ENCODE measurements at regions not wholly inside any gene's neighbourhood (a gene's known extent, or its start where the extent isn't known, plus 50 kb on each side); places are given as distances from the start of the nearest gene placed in this dataset.

GRCh38 chr1:243927381-243927780, 77.3 kb upstream of the AKT3 start:
- POLR2A ChIA-PET (ENCODE audit: low non-redundant PET) = no interaction called here
- TF ChIP-seq, protein P1, sequence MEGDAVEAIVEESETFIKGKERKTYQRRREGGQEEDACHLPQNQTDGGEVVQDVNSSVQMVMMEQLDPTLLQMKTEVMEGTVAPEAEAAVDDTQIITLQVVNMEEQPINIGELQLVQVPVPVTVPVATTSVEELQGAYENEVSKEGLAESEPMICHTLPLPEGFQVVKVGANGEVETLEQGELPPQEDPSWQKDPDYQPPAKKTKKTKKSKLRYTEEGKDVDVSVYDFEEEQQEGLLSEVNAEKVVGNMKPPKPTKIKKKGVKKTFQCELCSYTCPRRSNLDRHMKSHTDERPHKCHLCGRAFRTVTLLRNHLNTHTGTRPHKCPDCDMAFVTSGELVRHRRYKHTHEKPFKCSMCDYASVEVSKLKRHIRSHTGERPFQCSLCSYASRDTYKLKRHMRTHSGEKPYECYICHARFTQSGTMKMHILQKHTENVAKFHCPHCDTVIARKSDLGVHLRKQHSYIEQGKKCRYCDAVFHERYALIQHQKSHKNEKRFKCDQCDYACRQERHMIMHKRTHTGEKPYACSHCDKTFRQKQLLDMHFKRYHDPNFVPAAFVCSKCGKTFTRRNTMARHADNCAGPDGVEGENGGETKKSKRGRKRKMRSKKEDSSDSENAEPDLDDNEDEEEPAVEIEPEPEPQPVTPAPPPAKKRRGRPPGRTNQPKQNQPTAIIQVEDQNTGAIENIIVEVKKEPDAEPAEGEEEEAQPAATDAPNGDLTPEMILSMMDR (conservative IDR thresholded peaks at IDR 0.05; ENCODE audit: low read depth) = no peak
- CTCF ChIA-PET = no interaction called here
- no peak for DNase-seq (ENCODE audit: low spot score)
- no peak overlapping the region for H3K27ac ChIP-seq

- TF ChIP-seq, protein P1 (conservative IDR thresholded peaks at IDR 0.05; ENCODE audit: low read depth) = no peak
- DNase-seq (ENCODE audit: low spot score) = peak; percentile 79
- ChIA-PET CTCF (no interaction called here), POLR2A (ENCODE audit: low non-redundant PET) (no interaction called here)
- no peak overlapping the region for H3K27ac ChIP-seq
Measured at GRCh38 chr1:243926803-243927245, 76.8 kb upstream of the AKT3 start.

DNA sequence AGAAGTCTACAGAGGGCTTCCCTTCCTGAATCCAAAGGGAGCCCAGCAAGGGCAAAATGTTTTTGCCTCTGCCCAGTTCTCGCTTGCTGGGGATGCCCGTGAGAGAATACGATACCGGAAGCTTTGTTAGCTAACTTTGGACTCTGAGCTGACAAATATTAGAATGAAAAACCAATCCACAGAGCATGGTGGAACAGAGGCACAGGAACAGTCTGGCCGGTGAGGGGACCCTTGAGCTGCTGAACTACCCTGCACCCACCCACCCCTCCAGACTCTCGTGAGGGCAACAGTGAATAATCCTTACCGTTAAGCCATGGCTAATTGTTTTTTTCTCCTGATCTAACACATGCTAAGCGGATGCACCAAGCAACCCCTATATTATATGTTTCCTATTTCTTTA, 76.3 kb upstream of the AKT3 start:
- ChIA-PET CTCF (no interaction called here), POLR2A (ENCODE audit: low non-redundant PET) (no interaction called here)
- no peak overlapping the region for H3K27ac ChIP-seq
- TF ChIP-seq, protein P1 (conservative IDR thresholded peaks at IDR 0.05; ENCODE audit: low read depth) = no peak
- no peak for DNase-seq (ENCODE audit: low spot score)

DNA sequence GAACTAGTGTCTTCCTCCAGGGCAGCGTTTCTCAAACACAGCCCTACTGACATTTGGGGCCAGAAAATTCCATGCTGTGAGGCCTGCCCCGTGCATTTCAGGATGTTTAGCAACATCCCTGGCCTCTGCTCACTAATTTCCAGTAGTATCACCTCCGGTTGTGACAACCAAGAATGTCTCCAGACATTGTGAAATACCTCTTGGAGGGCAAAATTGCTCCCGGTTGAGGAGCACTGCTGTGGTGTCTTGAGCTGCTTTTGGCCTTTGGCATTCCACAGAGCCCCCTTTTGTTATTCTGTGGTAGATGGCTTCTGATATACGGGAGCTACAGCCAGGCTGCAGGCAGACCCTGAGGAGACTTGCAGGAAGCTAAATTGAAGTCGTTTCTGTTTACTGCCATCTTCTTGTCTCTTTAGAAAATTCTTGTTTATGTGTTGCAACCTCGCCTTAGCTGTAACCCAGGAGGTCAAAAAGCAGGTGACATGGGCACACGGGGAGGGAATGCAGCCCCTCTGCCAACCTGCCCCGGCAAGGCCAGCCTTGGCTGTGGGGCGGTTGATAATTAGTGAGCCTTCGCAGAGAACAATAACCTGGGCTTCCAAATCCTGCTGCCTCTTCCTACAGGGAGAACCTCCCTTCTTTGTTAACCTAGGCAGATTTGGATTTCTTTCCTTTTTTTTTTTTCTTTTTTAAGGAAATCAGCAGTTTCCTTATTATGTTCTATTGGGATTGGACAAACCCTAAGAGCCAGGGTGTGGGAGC, 74.7 kb upstream of the AKT3 start:
- TF ChIP-seq, protein P1 (conservative IDR thresholded peaks at IDR 0.05; ENCODE audit: low read depth) = no peak
- DNase-seq (ENCODE audit: low spot score) = no peak
- POLR2A ChIA-PET (ENCODE audit: low non-redundant PET) = no interaction called here
- no peak overlapping the region; the same call in 1 of the 2 replicates for H3K27ac ChIP-seq
- CTCF ChIA-PET = interaction anchor here (0.6 kb wide), 1 partner anchor 203 kb away, joined by 4 read pairs; no protein-coding TSS in a partner anchor

GRCh38 chr1:243924188-243924587, 74.1 kb upstream of the AKT3 start:
- H3K27ac ChIP-seq = no peak overlapping the region; the same call in 1 of the 2 replicates
- CTCF ChIA-PET = interaction anchor here (0.6 kb wide), 1 partner anchor 204 kb away, joined by 4 read pairs; no protein-coding TSS in a partner anchor
- POLR2A ChIA-PET (ENCODE audit: low non-redundant PET) = no interaction called here

DNA sequence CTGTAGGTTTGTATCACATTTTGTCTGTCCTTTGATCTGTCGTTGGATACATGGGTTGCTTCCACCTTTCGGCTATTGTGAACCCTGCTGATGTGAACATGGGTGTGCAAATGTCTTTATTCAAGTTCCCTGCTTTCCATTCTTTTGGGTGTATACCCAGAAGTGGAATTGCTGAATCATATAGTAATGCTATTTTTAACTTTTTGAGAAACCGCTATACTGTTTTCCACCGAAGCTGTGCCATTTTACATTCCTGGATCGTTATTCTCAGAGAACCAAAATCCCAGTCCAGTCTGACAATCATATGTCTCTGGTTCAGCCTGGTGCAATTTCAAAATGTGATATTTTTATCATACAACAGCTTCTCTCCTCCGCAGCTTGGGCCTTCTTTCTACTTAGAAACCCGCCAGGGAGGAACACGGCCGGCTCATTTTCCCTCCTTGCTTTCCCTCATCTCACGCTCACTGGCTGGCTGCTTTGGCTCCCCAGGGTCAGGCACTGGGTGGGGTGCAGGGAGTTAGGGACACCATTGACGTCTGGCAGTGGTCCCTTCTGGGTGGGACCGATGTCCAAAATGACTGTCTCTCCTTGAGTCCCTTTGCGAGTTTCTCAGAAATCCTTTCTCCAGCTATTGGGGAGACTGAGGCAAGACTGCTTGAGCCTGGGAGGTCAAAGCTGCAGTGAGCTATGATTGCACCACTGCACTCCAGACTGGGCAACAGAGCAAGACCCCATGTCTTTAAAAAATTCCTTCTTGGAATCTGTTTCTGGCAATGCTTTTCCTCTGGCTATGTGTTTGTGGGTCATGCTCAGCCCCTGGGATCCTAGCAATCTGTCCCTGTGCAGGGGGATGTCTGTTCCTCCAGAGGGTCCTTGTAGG, 73.5 kb upstream of the AKT3 start:
- ChIA-PET POLR2A (ENCODE audit: low non-redundant PET) (no interaction called here), CTCF (no interaction called here)
- H3K27ac ChIP-seq = no peak overlapping the region
- TF ChIP-seq, protein P1 (conservative IDR thresholded peaks at IDR 0.05; ENCODE audit: low read depth) = no peak
- DNase-seq (ENCODE audit: low spot score) = no peak

More at GRCh38 chr1:243924188-243924587, 74.1 kb upstream of the AKT3 start:
- DNase-seq (ENCODE audit: low spot score) = peak; percentile 36
- TF ChIP-seq, protein P1 (conservative IDR thresholded peaks at IDR 0.05; ENCODE audit: low read depth) = no peak
